ENCODE measurements at regions not wholly inside any gene's neighbourhood (a gene's known extent, or its start where the extent isn't known, plus 50 kb on each side); places are given as distances from the start of the nearest gene placed in this dataset.

- no peak for DNase-seq (ENCODE audit: low read depth)
Observed at GRCh38 chr13:109977212-109977968, 191.0 kb upstream of the IRS2 start.

GRCh38 chr13:109976206-109976997 lies 190.0 kb upstream of the IRS2 start:
- DNase-seq (ENCODE audit: low read depth): no peak

DNA sequence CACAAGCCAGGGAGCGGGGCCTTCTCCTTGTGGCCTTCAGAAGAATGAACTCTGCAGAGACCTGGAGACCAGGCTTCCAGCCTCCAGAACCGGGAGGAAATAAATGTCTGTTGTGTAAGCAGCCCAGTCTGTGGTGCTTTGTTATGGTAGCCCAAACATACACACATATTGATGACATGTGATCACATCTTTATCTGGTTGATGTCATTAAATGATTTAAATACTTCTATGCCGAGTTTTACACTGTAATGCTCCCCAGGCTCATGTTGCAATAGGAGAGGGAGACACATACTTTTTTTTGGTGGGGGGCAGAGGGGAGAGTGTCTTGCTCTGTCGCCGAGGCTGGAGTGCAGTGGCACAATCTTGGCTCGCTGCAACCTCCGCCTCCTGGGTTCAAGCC lies 188.0 kb upstream of the IRS2 start:
- DNase-seq (ENCODE audit: low read depth): peak; percentile 40

DNA sequence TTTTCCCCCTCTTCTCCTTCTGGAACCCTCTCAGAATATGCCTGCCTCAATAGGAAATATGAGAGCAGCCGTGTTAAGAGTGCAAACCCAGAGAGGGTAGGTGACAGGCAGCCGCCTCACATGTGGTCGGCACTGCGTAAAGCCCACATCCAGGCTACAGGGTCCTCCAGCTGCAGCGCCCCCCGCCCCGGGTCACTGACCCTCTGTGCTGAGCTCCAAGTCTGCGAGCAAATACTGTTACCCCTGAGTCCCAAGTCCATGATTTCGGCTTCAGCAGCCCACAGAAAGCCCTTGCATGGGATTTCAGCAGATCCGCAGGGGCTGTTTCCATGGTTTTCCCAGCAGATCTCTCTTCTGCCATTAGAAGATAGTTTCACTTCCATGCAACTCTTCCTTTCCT lies 186.9 kb upstream of the IRS2 start:
- DNase-seq (ENCODE audit: low read depth): no peak

GRCh38 chr13:109971456-109972090 lies 185.2 kb upstream of the IRS2 start:
- peak; percentile 19 for DNase-seq (ENCODE audit: low read depth)

DNA sequence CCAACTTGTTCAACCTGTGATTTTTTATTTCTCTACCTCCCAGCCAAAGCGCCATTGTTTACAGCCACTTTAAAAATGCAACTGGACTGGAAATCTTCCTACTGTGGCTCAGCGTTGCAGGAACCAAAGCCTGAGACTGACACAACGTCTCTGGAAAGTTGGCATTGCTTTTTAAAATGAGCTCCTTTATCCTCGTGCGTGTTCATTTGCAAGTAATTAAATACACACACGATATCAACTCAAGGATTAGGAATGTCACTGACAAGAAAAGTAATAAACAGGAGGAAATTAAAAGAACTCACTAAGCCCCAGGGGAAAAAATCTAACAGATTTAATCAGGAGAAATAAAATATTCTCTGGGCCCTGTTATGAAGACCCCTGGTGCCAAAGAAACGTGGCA lies 184.6 kb upstream of the IRS2 start:
- DNase-seq (ENCODE audit: low read depth): peak; percentile 46

DNA sequence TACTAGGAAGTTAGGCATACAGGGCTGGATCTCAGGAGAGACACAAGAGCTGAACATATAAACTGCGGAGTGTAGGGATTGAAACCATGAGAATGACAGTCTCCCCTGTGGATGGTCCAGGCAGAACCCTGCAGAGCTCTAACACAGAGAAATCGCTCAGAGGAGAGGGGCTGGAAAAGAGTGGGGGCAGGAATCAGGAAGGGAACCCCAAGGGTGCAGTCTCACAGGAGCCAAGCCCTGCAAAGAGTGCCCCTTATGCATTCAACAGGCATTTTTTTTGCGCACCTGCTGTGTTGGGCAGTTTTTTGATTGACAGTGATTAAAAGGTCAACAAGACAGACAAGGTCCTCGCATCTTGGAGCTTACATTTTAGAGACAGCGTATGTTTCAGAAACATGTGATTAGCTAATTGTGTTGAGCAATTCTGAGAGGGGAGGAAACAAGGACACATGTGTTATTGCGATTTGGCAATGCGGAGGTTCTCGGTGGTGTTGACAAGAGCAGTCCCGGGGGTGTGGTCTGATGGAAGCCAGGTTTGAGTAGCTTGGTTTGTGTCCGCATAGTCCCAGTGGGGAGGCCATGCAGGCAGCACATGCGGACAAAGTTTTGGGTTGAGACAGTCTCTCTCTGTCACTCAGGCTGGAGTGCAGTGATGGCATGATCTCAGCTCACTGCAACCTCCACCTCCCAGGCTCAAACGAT lies 182.6 kb upstream of the IRS2 start:
- peak; percentile 29 for DNase-seq (ENCODE audit: low read depth)

- DNase-seq (ENCODE audit: low read depth): no peak
Observed at GRCh38 chr13:109963960-109964563, 177.7 kb upstream of the IRS2 start.

- DNase-seq (ENCODE audit: low read depth): no peak
Observed at GRCh38 chr13:109963384-109963783, 177.0 kb upstream of the IRS2 start.

- no peak for DNase-seq (ENCODE audit: low read depth)
Observed at GRCh38 chr13:109959903-109960302, 173.5 kb upstream of the IRS2 start.

DNA sequence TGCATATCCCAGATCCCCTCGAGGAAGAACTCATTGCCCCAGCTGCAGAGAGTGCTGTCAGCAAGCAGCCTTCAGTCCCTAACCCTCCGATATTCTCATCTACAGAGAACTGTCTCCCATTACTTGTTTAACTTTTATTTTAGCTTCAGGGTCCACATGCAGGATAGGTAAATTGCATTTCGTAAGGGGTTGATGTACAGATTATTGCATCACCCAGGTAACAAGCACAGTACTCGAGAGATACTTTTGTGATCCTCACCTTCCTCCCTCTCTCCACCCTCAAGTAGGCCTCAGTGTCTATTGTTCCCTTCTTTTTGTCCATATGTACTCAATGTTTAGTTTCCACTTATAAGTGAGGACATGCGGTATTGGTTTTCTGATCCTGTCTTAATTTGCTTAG lies 171.5 kb upstream of the IRS2 start:
- no peak for DNase-seq (ENCODE audit: low read depth)

DNA sequence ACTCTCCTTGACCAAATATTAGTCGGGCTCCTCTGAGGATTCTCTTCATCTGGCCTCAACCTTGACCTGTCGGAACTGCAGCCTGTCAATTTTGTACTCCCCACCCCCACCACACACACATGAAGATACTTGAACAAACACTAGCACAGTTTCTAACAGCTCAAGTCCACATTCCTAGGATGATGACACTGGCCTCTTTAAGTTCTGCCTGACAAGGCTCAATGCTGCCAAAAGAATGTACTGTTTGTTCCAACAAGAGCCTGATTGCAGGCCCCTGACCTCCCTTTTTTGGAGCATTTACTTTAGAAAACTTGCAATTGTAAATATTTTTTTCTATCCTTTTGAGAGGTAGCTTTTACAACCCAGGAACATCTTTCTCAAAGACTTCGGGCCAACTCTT lies 169.2 kb upstream of the IRS2 start:
- DNase-seq (ENCODE audit: low read depth): peak; percentile 74

GRCh38 chr13:109954441-109954840 lies 168.1 kb upstream of the IRS2 start:
- DNase-seq (ENCODE audit: low read depth): no peak

- no peak for DNase-seq (ENCODE audit: low read depth)
Observed at GRCh38 chr13:109951491-109951890, 165.1 kb upstream of the IRS2 start.

GRCh38 chr13:109949397-109949796 lies 163.0 kb upstream of the IRS2 start:
- no peak for DNase-seq (ENCODE audit: low read depth)

GRCh38 chr13:109947006-109947405 lies 160.6 kb upstream of the IRS2 start:
- no peak for DNase-seq (ENCODE audit: low read depth)

GRCh38 chr13:109945206-109945960 lies 159.0 kb upstream of the IRS2 start:
- peak; percentile 72 for DNase-seq (ENCODE audit: low read depth)

DNA sequence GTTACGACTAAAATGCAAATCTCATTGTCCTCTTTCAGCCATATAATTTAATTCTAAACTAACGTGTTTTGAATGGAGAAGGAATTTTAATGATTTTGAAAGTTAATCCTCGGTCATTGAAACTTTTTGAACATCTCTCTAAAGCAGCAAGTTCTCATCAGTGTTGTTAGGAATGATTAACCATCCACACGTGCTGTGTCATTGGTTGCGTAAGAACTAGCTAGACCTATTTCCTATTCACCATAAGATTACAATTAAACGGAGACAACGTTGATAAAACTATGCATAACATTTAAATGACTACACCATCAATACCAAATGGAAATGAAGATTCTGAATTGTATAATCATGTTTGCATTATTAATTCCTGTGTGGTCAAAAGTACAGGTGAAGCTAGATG lies 155.6 kb upstream of the IRS2 start:
- DNase-seq (ENCODE audit: low read depth): peak; percentile 72

- no peak for DNase-seq (ENCODE audit: low read depth)
Observed at GRCh38 chr13:109941221-109941620, 154.8 kb upstream of the IRS2 start.

DNA sequence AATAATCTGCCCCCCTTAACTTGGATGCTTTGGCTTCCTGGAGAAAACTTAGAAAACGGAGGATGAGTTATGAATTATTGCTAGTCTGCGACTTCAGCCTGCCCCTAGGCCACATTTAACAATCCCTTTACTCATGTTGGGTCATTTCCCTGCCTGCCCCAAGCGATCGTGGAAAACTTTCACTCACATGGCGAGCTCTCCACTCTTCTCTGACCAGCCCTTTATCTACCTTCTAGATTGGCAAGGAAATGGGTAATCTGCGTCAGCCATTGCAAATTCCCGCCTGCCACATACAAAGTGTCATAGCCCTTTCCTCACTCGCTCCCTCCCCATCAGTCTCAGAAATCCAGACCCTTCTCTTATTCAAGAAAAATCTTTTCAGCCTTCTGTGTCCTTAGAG lies 154.3 kb upstream of the IRS2 start:
- DNase-seq (ENCODE audit: low read depth): no peak

- no peak for DNase-seq (ENCODE audit: low read depth)
Observed at GRCh38 chr13:109939838-109940237, 153.5 kb upstream of the IRS2 start.
